HG03378 (cell line): ENCODE measurements at regions not wholly inside any gene's neighbourhood (a gene's known extent, or its start where the extent isn't known, plus 50 kb on each side); places are given as distances from the start of the nearest gene placed in this dataset.

Source experiments
- ATAC-seq: cut with Tn5 transposase; IDR thresholded peaks from one replicate; pipeline ENCODE4 v1.9.1; 2021; ENCODE audit warnings: mild to moderate bottlenecking, moderate library complexity; ENCODE audit not compliant: unreplicated experiment

DNA sequence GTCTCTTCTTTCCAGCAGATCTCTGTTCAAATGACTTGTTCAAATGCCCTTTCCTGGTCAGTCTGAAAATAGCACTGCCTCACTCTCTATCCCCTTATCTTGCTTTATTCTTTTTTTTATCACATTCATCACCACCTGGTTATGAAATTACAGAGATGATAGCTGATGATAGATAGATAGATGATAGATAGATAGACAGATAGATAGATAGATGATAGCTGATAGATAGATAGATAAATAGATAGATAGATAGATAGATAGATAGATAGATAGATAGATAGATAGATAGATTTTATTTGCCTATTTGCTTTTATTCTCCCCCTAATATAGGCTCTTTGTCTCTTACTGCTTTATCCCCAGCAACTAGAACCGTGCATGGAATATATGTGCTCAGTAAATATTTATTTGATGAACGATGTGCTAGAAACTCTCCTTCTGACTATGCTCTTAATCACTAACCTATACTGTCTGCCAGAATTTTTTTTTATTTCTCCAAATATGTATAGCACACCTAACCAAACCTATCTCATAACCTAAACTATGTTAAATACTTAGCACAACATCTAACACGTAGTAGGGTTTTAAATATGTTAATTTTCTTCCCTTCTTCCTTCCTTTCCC lies 372.8 kb upstream of the DUSP10 start:
- no peak for ATAC-seq

DNA sequence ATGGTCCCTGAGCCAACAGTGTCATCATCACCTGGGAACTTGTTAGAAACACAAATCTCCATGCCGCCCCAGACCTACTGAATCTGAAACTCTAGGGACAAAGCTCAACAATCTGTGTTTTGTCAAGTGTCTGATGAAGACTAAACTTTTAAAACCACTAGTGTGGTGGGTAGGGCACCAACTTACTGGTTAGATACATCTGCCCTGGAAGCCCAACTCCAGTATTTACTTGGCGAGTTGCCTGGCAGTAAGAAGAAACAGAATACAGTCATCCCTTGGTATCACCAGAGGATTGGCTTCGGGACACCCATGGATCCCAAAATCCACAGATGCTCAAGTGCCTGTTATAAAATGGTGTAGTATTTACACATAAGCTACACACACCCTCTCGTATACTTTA lies 367.9 kb upstream of the DUSP10 start:
- no peak for ATAC-seq

DNA sequence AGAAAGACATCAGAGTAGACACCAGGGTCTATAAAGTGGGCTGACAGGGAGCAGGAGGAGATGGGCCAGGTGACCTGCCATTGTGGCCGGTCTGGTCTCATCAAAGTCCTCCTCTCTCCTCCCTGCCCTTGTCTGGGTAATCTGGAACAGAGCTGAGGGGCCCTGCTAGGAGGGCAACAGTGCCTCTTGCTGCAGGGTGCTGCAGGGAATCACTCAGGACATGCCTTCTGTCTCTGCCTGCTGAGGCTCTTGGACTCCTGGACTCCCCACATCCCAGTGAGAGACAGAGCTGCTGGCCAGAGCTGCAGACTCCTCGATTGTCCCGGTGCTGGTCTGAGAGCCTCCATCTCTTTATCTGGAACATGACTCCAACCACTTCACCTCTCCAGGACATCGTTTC lies 366.1 kb upstream of the DUSP10 start:
- no peak for ATAC-seq

DNA sequence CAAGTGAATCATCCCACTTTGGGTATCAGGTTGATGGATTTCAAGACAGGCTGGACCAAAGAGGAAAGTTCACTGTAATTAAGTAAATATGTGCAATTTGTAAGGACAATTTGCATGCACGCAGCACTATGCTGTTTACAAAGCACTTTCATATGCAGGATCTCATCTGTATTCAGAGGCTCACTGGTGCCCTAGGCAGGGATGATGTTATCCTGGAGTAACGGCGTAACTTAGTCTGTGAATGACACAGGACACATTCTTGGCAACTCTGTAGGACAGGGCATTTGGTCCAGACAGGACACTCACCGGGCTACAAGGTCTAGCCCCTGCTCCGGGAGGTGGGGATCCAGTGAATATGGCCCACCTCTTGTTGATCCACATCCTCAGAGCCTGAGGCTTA lies 365.4 kb upstream of the DUSP10 start:
- no peak for ATAC-seq

DNA sequence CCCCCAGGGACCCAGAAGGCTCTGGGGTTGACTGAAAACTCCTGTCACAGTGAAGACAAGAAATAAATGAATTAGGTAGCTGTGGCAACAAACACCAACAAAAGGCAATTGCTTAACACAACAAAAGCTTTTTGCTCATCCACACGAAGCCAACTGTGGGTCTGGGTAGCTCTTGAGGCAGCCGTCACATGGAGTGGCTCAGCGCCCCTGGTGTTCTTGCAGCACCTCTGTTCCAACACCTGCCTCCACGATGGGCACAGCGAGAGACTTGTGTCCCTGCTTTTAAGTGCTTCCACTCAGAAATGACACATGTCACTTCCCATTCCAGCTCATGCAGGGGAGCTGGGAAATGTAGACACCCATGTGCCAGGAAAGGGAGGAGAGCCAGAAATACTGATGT lies 364.5 kb upstream of the DUSP10 start:
- ATAC-seq: no peak

DNA sequence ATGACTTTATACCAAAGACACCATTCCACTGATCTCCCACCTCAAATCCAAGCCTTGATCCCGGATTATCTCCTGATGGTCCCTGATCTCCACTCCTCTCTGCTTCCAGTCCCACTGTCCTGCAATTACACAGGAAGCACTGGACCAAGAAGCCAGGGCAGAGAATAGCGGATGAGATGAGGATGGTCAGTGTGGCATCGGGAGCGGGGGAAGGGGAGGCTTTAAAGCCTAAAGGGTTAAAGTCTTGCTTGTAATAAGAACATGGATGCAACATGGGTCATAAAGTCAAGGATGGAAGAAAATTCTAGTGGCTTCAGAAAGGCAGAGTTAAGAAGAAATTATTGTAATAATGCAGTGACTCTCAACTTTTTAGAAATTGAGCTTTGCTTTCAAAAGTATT lies 364.0 kb upstream of the DUSP10 start:
- ATAC-seq: no peak

DNA sequence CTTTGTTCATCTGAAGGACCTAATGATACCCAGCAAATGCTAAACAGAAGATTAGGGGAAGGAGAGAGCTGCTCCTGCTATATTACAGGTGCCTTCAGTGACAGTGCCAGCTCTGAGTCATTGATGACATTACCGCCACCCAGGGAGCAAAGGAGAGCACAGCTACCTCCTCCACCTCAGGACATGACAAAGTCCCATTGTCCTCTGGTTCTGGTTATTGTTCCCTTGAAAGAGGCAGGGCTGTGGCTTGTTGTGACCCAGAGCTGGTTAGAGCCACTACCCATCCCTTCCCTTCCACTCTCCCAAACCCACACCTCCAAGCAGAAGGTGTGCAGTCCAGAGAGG lies 363.5 kb upstream of the DUSP10 start:
- ATAC-seq: no peak

DNA sequence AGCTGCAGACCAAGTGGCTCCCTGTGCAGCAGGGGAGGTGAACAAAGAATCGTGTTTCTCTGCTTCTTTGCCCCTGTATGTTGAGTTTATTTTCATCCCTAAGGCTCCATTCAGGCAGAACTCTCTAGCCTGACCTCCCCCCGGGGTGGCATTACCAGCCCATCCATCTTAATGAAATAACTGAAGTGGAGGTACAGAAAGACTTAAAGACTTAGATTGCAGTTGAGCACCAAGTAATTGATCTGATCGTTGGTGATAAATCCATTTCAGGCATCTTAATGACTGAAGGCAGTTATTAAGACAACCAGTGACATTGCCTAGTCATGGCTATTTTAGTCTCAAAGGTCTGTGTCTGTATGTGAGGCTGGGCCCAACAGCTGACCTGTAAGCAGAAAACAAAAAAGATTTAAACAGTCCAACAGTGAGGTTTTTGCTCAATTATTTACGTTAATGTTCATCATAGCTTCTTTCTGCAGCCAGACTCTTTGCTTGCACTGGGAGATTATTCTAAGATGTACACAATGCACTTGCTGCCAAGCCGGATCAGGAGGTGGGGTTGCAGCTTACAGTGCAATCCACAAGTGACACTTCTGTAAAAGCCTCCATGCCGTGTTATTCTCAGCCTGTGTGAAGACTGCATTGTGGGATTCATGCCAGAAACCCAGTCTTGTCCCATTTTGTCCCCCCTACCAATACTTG lies 363.0 kb upstream of the DUSP10 start:
- no peak for ATAC-seq

DNA sequence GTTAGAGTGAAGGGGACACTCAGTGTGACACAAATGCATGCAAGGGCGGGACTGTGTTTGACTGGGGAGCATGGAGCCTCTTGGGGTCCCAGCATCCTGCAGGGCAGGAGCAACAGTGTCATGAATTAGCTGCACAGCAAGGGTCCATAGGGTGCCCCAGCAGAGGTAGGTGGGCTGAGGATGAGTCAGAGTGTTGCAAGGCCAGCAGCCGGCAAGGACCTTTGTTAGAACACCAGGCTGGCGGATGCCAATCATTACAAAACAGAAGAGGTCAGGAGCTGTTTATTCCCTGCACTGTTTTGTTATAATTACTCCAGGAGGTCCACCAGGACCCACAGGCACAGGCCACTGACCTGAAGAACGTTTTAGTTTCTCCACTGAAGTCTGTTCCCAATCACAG lies 362.2 kb upstream of the DUSP10 start:
- no peak for ATAC-seq

DNA sequence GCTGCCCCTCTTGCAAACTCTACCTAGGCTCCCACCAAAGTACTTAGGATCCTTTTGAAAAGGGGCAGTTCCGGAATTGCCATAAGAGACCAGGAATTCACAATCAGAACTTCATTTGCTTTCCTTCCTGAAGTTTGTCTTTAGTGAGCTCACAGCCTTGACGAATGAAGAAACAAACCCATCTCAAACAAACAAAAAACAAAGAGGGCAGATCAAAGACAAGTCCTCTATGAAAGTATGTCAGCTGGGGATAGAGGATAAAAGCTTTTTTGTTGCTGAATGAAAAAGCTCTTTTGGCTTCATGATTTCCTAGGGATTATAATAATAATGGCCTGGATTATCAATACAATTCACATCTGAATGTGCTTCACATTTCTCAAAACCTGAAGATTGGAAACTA lies 357.9 kb upstream of the DUSP10 start:
- no peak for ATAC-seq

DNA sequence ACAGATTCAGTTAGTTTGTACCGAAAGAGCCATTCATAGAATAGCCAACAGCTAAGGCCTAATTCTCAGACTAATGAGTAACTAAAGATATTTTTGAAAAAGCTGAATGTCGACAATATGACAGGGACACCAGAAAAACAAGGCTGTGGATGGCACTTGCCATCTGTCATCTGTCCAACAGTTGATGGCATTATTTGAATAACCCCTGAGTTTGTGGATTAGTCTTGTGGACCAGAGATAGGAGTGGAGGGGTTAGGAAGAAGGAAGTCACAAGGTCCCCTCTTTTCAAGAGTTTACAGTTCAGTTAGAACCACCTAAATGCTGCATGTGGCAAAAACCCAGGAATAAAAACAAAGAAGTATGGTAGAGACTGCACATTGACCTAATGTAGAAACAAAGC lies 356.5 kb upstream of the DUSP10 start:
- no peak for ATAC-seq

DNA sequence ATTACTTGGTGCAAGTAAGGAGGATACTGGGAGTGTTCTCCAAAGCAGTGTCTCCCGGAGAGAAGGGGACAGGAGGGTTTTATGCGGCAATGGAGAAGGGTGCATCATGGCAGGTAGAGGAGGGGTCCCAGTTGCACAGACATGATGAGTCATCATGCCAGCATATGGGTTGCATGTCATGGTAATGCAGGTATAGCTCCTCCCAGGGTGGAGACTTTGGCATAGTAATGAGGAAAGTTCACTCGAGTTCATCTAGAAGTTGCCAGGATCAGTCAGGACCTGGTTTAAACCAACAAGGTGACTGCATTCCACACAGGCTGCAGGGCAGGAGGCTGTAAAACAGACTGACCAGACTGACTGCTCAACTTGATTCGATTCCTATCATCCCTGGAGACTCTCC lies 355.7 kb upstream of the DUSP10 start:
- ATAC-seq: no peak

DNA sequence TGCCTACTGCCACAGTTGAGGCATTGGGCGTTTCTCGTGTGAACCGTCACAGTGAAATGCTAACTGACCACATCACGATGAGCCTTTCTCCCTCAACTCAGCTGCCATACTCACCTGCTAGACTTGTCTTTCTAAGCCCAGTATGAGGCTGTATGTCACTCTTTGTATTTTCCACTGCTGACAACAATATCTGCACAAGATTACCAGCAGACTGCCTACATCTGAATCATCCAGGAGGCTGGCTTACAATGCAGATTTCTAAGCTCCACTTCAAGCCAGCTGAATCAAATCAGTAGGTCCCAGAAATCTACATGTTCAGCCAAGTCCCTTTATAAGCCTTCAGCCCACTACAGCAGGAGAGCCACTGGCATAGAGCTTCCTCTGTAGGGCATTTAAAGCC lies 355.0 kb upstream of the DUSP10 start:
- ATAC-seq: no peak

DNA sequence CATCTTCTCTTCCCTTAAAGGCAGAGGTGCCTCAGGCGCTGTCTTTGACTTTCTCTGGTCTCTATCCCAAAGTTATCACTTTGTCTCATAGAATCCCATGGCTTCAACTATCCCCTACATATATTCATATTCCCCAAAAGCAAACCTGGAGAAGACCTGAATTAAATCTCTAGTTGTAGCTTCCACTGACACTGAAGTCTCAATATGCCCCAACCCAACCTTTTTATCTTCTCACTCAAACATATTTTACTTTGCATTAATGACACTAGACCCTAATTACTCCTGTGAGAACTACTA lies 354.5 kb upstream of the DUSP10 start:
- ATAC-seq: no peak

DNA sequence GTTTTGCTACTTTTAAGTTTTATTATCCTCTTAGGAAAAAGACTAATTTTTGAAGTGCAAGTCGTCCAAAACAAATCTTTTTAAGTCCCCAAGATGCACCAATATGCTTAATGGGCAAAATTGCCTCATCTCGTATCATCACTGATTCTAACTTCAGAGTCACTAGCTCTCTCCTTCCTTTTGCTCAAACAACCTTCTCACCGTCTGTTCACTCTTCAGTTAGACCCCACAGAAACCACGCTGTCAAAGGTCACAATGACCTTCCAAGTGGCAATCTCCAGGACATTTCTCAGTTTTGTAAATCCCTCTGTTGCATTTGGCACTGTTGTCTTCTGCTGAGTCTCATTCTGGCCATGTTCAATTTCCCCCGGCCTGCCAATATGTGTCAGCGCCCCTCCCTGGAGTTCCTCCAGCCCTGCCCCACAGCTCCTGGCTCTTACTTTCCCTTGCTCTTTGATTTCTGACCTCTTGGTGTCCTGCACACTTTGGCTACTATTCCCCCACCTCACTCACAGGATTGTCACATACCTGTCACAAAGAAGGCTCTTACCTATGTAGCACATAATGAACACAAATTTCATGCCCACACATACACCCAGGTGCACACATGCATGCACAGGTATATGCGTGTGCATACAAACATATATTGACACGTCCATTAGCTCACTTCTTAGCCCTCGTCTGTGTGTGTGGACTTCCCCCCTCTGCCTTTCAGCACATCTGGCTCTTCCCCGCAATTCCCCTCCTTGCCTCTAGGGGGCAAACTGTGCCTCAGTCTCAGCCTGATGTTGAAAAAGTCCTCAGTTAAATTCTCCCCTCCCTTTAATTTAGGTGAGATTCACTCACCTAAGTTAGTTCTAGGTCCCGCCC lies 354.0 kb upstream of the DUSP10 start:
- ATAC-seq: peak; percentile 60

DNA sequence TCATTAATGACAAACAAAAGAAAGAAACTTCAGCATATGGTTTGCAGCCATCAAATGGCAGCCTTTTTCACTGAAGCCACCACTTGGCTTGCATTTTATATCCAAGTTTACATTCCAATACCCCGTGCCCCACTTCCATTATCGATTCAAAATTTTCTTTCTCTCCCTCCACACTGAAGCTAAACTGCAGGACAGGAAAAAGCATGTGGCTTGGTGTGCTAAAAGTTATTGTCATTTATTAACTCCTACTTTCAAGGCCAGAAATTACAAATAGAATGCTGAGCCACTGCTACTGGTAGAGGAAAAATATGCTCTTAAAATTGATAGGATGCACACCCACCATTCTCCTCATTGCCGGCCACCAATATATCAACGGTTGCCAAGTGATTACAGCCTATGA lies 351.6 kb upstream of the DUSP10 start:
- no peak for ATAC-seq

DNA sequence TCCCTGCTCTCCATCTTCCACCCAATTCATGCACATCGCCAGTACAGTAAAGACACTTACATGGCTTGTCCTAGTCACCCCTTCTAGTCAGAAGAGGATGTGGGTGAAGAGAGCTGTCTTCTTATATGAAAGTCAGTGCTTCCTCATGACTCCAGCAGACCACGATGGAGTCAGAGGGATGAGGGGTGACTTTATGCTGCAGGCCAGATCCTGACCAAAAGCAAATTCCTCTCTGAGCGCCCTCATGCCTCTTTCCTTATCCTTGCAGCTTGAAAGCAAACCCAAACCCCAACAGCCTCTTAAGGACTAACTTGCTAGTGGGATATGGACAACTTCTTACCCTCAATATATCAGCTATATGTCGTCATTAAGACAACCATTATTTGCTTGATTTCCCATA lies 348.2 kb upstream of the DUSP10 start:
- ATAC-seq: no peak

DNA sequence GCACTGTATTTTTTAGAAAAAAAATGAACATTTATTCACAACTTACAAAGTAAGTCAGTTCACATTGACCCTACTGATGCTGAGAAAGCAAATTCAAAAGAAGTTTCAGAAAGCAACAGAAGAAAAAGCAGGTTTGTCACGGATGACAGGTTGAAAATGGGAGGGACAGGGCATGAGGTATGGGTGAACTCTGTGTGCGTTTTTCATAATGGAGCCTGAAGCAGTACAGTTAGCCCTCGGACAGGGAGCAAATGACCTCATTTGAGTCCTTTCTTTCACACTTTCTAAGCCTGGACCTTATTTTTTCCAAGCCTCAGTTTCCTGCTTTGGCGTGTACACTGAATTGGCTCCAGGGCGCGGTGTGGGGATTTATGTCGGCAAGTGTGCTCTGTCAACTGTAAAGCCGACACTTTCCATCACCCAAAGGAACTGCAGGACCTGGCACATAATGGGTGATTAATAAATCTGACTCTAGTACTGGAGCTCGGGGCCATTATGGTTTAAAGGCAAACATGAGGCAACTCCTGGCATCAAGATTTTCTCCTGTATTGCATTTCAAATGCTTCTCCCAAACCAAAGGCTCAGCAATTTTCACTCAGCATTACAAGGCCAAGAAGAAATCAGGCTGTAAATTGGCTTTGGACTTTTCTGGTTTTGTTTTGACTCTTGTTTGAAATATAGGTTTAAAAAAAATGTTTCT lies 345.5 kb upstream of the DUSP10 start:
- ATAC-seq: no peak

DNA sequence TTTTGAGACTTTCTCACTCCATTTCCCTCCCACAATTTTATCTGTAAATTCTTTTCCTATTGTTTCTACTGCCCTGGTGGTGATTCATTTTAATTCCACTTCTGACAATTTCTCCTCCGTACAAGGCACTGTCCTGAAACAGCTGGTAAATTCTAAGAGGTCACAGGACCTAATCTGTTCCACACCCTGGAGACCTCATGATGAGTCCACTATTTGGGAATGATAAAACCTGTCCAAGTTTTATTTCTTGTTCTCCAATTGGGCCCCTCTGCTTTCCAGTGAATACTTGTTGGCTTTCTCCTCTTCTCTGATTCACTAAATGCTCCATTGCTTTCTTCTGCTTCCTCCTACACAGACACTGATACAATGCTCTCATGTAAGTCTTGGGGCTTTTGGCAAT lies 343.1 kb upstream of the DUSP10 start:
- ATAC-seq: no peak

DNA sequence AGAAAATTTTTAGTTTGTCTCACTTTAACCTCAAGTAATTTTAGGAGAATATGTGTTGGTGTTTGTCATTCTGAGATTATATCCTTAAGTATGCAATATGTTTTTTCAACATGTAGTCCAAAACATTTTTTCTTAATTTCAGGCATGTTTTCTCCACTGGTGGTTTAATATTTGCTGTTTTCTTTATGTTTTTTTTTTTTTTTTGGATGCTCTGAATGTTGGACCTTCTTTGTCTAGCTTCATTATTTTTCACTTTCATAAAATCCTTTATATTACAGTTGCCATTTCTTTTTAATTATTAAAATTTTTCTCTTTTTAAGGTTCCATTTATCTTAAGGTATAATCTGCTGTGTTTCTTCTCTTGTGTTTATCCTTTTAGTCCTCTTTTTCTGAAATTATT lies 342.2 kb upstream of the DUSP10 start:
- no peak for ATAC-seq

DNA sequence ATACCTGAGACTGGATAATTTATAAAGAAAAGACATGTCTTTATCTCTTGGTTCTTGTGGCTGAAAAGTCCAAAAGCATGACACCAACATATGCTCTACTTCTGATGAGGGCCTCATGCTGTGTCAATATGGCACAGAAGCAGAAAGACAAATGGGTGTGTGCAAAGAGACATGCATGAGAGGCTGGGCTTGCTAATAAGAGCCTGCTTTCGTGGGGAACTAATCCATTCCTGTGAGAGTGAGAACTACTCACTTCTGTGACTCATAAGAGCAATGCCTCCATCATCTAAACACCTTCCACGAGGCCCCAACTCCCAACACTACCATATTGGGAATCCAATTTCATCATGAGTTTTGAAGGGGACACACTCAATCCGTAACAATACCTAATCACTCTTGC lies 340.0 kb upstream of the DUSP10 start:
- no peak for ATAC-seq

DNA sequence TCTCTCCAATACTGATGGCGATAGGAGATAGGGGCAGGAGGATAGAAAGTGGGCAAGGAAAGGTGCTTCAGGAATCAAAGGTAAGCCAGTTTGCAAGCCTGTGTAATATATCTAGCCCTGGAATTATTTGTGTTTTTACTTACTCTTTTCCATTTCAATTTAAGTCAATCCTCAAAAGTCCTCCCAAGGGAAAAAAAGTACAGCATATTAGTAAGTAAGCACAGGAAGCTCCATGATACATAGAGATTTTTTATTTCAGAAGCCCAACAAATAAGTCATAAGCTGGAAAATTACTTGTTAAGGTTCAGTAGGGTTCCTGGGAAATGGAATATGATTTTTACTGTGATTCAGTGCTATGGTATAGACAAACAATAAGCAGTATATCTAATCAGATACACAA lies 337.7 kb upstream of the DUSP10 start:
- ATAC-seq: no peak
